ENCODE measurements at regions not wholly inside any gene's neighbourhood (a gene's known extent, or its start where the extent isn't known, plus 50 kb on each side); places are given as distances from the start of the nearest gene placed in this dataset.

DNA sequence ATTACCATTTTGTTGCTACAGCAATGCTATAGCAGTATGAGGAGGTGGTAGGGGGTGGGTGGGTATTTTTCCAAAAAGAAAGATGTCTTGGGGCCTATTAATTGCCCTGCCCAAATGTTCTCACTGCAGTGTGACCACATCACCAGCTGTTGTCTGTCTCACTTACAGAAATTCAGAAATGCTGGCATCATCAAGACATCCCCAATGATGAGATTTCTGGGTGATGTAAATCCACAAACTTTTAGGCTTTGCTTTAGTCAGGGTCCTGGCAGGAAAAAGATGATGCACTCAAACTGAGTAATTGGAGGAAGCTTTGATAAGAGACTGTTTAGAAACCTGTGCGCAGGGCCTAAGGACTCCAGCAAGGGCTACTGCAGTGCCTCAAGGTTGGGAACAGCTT, 56.2 kb upstream of the OPN4 start:
- TF ChIP-seq POLR2A (IDR thresholded peaks at IDR 0.05; ENCODE audit: low read depth, low read length), result no peak
- TF ChIP-seq POLR2AphosphoS5 (IDR thresholded peaks at IDR 0.05; ENCODE audit: low read depth, low read length), result no peak
- no peak for TF ChIP-seq TAF1 (IDR thresholded peaks at IDR 0.05; ENCODE audit: borderline replicate concordance, low read depth, low read length)
